HG03354 (cell line): ENCODE measurements at regions not wholly inside any gene's neighbourhood (a gene's known extent, or its start where the extent isn't known, plus 50 kb on each side); places are given as distances from the start of the nearest gene placed in this dataset.

Source experiments
- ATAC-seq: cut with Tn5 transposase; IDR thresholded peaks from one replicate; pipeline ENCODE4 v1.9.1; 2021; ENCODE audit warnings: mild to moderate bottlenecking; ENCODE audit not compliant: unreplicated experiment, poor library complexity, severe bottlenecking

GRCh38 chr5:124649491-124650146 lies 96.8 kb downstream of the ZNF608 start:
- peak; percentile 88 for ATAC-seq

GRCh38 chr5:124648902-124649467 lies 97.5 kb downstream of the ZNF608 start:
- ATAC-seq: no peak

- ATAC-seq: no peak
Observed at GRCh38 chr5:124647352-124647751, 99.1 kb downstream of the ZNF608 start.

- ATAC-seq: no peak
Observed at GRCh38 chr5:124645396-124645795, 101.0 kb downstream of the ZNF608 start.

- no peak for ATAC-seq
Observed at GRCh38 chr5:124644582-124644981, 101.9 kb downstream of the ZNF608 start.

GRCh38 chr5:124644138-124644537 lies 102.3 kb downstream of the ZNF608 start:
- ATAC-seq: no peak

- ATAC-seq: no peak
Observed at GRCh38 chr5:124643336-124643735, 103.1 kb downstream of the ZNF608 start.

- no peak for ATAC-seq
Observed at GRCh38 chr5:124642151-124642550, 104.3 kb downstream of the ZNF608 start.

GRCh38 chr5:124641154-124641792 lies 105.2 kb downstream of the ZNF608 start:
- no peak for ATAC-seq

- ATAC-seq: no peak
Observed at GRCh38 chr5:124639095-124639665, 107.3 kb downstream of the ZNF608 start.

- no peak for ATAC-seq
Observed at GRCh38 chr5:124637011-124637410, 109.4 kb downstream of the ZNF608 start.

- ATAC-seq: no peak
Observed at GRCh38 chr5:124634741-124635323, 111.6 kb downstream of the ZNF608 start.

GRCh38 chr5:124634228-124634739 lies 112.2 kb downstream of the ZNF608 start:
- ATAC-seq: no peak

GRCh38 chr5:124633209-124633608 lies 113.2 kb downstream of the ZNF608 start:
- no peak for ATAC-seq

- ATAC-seq: no peak
Observed at GRCh38 chr5:124631874-124632550, 114.4 kb downstream of the ZNF608 start.

GRCh38 chr5:124630767-124631704 lies 115.4 kb downstream of the ZNF608 start:
- peak; percentile 78 for ATAC-seq

- ATAC-seq: no peak
Observed at GRCh38 chr5:124628721-124629596, 117.5 kb downstream of the ZNF608 start.
